Right lobe of liver (tissue), 6 donors: ENCODE measurements at regions not wholly inside any gene's neighbourhood (a gene's known extent, or its start where the extent isn't known, plus 50 kb on each side); places are given as distances from the start of the nearest gene placed in this dataset.

Experiments
- ATAC-seq, 4 donors: fragments of 200-7000 bp; cut with Tn5 transposase; one replicate each; pipeline ENCODE4 v1.9.1; 2020; ENCODE audit warnings: mild to moderate bottlenecking in 4 of 4, moderate library complexity in 4 of 4
- DNase-seq, 3 donors: peaks; one replicate each; pipeline ENCODE4 v3.0.0-alpha.2; 2020
- H3K27ac ChIP-seq, 3 donors: fragments of 200-600 bp; one replicate each; pipeline ENCODE4 v1.8.0; 2022
- H3K27me3 ChIP-seq, 2 donors: fragments of 200-600 bp; one replicate each; pipeline ENCODE4 v1.8.0; 2022
- H3K36me3 ChIP-seq, 4 donors: fragments of 200-600 bp; sonication (generic) in 1 of 4; one replicate each; pipeline versions ENCODE4 v1.5.1 to v1.8.0; 2017 to 2022; ENCODE audit warnings: control low read depth in 1 of 4
- H3K4me1 ChIP-seq, 4 donors: fragments of 200-600 bp; sonication (generic) in 1 of 4; one replicate each; pipeline versions ENCODE4 v1.5.1 to v1.8.0; 2017 to 2022; ENCODE audit warnings: control low read depth in 1 of 4
- H3K4me3 ChIP-seq, 3 donors: fragments of 200-600 bp; one replicate each; pipeline ENCODE4 v1.8.0; 2022
- H3K9me3 ChIP-seq, 4 donors: fragments of 200-600 bp; sonication (generic) in 1 of 4; one replicate each; pipeline versions ENCODE4 v1.5.1 to v1.8.0; 2017 to 2022; ENCODE audit warnings: control low read depth in 1 of 4
- POLR2A ChIP-seq: fragments of 450-650 bp; IDR thresholded peaks from one replicate; pipeline ENCODE4 v1.6.1; 2017; ENCODE audit warnings: antibody characterized with exemption, mild to moderate bottlenecking
- WGBS: methylation state at CpG from one replicate; pipeline ENCODE4 v1.1.6; 2018; ENCODE audit warnings: low coverage, low lambda C conversion rate; ENCODE audit not compliant: insufficient coverage; ENCODE audit errors: missing lambda C conversion rate; 5-methylcytosine and 5-hydroxymethylcytosine counted together
- intact Hi-C, 2 donors: fragments of 100-400 bp; cut with DNase I; formaldehyde crosslinking; loops; one replicate each; pipeline versions ENCODE4 v1.11.2 to v1.14.1; 2022
- TF ChIP-seq, protein P1 (sequence below), 4 donors: fragments of 200-600 bp in 3 of 4; fragments of 450-650 bp in 1 of 4; IDR thresholded peaks; one replicate each; pipeline versions ENCODE4 v1.5.1 to v1.8.0; 2016 to 2022; ENCODE audit warnings: antibody characterized with exemption in 4 of 4, mild to moderate bottlenecking in 2 of 4
- donor health status: DM: no; HTN: yes; CAD: no.
- donor health status: DM: no; HTN: no; CAD: no.
- donor health status: DM: no; HTN: no; CAD: no.
- donor health status: DM: no; HTN: yes; CAD: no.
- donor health status: DM: no; HTN: yes; CAD: no.

DNA sequence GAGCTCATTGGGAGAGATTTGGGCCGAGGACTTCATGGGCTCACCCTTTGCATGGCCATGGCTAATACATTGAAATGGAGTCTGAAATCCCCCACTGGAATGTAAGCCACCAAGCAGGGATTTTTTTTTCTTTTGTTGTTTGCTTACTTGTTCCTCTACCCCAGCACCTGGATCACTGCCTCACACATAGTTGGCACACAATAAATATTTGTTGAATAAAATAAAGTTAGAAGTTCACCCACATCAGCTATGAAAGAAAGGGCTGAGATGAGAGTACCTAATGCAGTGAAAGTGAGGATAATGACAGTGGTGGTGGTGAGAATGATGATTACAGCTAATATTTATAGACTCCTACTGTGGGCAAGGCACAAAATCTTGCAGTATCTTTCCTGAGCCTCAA, 98.1 kb upstream of the ANXA1 start:
- H3K36me3 ChIP-seq: no peaks in the 10 kb centered on the region
- intact Hi-C loops: no loop called here
- H3K4me1 ChIP-seq: peaks cover 0 to 30% (median 12%) of the 10 kb centered on the region in 4 donors
- no peak for DNase-seq
- H3K9me3 ChIP-seq: no peaks in the 10 kb centered on the region
- ATAC-seq: peak; percentile 60 to 72 (median 66)
- peak overlapping the region in 1 of 3 donors; percentile 38 for H3K27ac ChIP-seq
- 24% methylated on average over 1 of the region's 1 CpG for WGBS
- H3K4me3 ChIP-seq: no peak overlapping the region
- TF ChIP-seq, protein P1, sequence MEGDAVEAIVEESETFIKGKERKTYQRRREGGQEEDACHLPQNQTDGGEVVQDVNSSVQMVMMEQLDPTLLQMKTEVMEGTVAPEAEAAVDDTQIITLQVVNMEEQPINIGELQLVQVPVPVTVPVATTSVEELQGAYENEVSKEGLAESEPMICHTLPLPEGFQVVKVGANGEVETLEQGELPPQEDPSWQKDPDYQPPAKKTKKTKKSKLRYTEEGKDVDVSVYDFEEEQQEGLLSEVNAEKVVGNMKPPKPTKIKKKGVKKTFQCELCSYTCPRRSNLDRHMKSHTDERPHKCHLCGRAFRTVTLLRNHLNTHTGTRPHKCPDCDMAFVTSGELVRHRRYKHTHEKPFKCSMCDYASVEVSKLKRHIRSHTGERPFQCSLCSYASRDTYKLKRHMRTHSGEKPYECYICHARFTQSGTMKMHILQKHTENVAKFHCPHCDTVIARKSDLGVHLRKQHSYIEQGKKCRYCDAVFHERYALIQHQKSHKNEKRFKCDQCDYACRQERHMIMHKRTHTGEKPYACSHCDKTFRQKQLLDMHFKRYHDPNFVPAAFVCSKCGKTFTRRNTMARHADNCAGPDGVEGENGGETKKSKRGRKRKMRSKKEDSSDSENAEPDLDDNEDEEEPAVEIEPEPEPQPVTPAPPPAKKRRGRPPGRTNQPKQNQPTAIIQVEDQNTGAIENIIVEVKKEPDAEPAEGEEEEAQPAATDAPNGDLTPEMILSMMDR (IDR thresholded peaks at IDR 0.05): no peak
- TF ChIP-seq POLR2A: no peak
- no peaks in the 10 kb centered on the region for H3K27me3 ChIP-seq

DNA sequence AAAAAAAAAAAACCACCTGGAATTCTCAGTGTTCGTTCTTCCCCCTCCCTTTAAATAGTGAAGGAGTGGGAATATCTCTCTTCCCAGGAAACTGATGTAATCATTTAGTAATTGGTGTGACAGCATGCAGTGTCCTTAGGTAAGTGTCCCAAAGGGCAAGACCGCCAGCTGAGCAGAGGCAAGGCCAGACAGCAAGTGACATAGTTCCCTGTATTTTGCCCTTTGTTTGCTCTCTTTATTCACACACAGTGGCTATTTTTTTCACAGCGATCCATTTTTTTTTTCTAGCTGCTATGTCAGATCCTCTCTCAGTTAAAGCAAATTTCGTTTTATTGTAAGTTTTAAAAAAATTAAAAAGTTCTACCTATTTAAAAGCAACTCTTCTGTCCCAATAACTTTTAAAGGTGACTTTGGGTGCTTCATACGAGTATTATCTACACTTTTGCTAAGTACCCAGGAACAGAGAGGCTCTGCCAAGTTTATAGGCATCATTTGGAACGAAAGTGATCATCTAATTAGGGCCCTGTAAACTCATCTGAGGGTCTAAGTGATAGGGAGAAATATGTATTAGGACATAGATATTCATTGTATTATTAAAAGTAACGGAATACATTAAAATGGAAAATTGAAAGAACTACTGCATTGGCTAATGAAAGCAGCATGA, 98.2 kb upstream of the ALDH1A1 start:
- H3K9me3 ChIP-seq: no peaks in the 10 kb centered on the region
- ATAC-seq (peak; percentile 91 to 98 (median 97)), DNase-seq (peak; percentile 62 to 78 (median 78))
- no peaks in the 10 kb centered on the region for H3K27me3 ChIP-seq
- H3K4me3 ChIP-seq: no peak overlapping the region
- H3K4me1 ChIP-seq: peaks cover 0 to 30% (median 12%) of the 10 kb centered on the region in 4 donors
- no peaks in the 10 kb centered on the region for H3K36me3 ChIP-seq
- intact Hi-C loops: no loop called here
- H3K27ac ChIP-seq: peak overlapping the region; percentile 23 to 66 (median 57)
- 26% methylated on average over 7 of the region's 7 CpGs for WGBS
- TF ChIP-seq, protein P1 (IDR thresholded peaks at IDR 0.05): no peak
- peak; percentile 16 for TF ChIP-seq POLR2A

DNA sequence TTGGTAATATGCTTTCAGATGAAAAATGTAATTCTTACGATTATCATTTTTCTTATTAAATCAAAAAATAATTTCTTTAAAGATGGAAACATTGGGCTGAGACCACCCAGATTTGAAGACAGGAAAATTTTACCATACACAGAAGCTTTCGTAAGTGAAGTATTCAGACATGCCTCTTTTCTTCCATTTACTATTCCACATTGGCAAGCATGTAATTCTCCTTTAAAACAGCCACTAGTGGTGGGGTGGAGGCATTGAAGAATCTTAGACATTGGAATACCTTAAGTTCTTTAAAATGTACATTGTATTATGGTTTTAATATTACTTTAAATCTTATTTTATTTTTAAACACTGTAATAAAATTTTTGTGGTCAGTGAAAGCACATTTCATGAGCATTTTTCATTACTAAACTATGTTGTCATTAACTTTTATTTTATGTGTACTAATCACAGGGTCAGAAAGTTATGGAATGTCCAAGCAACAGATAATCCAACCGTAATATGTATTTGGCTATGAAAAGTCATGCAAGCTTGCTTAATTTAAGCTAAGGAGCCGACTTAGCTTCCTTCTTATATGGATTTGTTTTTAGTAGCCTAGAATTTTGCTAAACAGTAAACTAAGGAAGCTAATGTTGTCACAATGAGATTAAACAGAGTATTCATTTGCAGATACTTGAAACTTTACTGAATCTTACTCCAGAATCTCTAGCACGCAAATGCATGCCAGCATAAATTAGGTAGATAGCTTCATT, 97.4 kb upstream of the ALDH1A1 start:
- Histone ChIP-seq H3K27ac (peak overlapping the region; percentile 23 to 66 (median 57)), H3K9me3 (no peaks in the 10 kb centered on the region), H3K36me3 (no peaks in the 10 kb centered on the region), H3K4me3 (no peak overlapping the region), H3K27me3 (no peaks in the 10 kb centered on the region), H3K4me1 (peaks cover 0 to 30% (median 12%) of the 10 kb centered on the region in 4 donors)
- TF ChIP-seq, protein P1 (IDR thresholded peaks at IDR 0.05): no peak
- DNase-seq (no peak), ATAC-seq (no peak)
- 64% methylated on average over 5 of the region's 5 CpGs for WGBS
- intact Hi-C loops: no loop called here

DNA sequence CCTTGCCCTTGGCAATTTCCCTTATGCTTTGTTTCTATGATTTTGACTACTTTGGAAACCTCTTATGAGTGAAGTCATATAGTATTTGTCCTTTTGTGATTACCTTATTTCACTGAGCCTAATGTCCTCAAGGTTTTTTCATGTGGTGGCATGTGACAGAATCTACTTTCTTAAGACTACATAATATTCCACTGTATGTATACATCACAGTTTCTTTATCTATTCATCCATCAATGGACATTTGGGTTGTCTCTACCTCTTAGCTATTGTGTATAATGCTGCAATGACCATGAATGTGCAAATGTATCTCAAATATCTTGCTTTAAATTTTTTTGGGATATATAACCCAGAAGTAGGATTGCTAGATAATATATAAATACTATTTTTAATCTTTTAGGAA, 96.4 kb upstream of the ALDH1A1 start:
- Histone ChIP-seq H3K27ac (no peak overlapping the region), H3K9me3 (no peaks in the 10 kb centered on the region), H3K4me3 (no peak overlapping the region), H3K4me1 (peaks cover 0 to 30% (median 12%) of the 10 kb centered on the region in 4 donors), H3K36me3 (no peaks in the 10 kb centered on the region), H3K27me3 (no peaks in the 10 kb centered on the region)
- ATAC-seq (no peak), DNase-seq (no peak)
- intact Hi-C loops: no loop called here
- no peak for TF ChIP-seq POLR2A
- TF ChIP-seq, protein P1 (IDR thresholded peaks at IDR 0.05): no peak
